Choroid plexus epithelial cell (primary cell): ENCODE measurements at regions not wholly inside any gene's neighbourhood (a gene's known extent, or its start where the extent isn't known, plus 50 kb on each side); places are given as distances from the start of the nearest gene placed in this dataset.

Source experiments
- DNase-seq: peaks from one replicate; pipeline ENCODE4 v3.0.0-alpha.2; 2010; ENCODE audit warnings: low read depth
- H3K4me3 ChIP-seq: 2 replicates; pipeline ENCODE4 v1.5.1; 2011; ENCODE audit warnings: low read depth, mild to moderate bottlenecking, control low read depth, low read length, moderate library complexity
- TF ChIP-seq, protein P1 (sequence below): conservative IDR thresholded peaks from 2 replicates; pipeline ENCODE4 v1.5.1; 2011; ENCODE audit warnings: low read depth, mild to moderate bottlenecking, control low read depth, inconsistent platforms, low read length, moderate library complexity

DNA sequence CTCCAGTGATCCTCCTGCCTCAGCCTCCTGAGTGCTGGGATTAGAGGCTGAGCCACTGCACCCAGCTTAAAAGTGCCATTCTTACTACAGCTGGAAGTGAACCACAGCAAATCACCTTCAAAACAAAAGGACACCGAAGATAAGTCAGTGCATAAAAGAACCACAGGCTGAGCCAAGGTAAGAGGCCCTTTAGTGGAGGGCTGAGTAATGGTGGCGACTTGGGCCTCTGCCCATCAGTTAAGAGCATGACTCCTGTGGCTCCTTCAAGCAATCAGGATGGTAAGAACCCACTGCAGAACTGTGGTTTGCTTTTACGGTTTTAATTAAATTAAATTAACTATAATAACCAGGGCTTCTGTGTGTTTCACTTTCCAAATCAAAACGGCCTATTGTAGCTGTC lies 75.1 kb downstream of the CTAGE1 start:
- DNase-seq: peak; percentile 65
- TF ChIP-seq, protein P1, sequence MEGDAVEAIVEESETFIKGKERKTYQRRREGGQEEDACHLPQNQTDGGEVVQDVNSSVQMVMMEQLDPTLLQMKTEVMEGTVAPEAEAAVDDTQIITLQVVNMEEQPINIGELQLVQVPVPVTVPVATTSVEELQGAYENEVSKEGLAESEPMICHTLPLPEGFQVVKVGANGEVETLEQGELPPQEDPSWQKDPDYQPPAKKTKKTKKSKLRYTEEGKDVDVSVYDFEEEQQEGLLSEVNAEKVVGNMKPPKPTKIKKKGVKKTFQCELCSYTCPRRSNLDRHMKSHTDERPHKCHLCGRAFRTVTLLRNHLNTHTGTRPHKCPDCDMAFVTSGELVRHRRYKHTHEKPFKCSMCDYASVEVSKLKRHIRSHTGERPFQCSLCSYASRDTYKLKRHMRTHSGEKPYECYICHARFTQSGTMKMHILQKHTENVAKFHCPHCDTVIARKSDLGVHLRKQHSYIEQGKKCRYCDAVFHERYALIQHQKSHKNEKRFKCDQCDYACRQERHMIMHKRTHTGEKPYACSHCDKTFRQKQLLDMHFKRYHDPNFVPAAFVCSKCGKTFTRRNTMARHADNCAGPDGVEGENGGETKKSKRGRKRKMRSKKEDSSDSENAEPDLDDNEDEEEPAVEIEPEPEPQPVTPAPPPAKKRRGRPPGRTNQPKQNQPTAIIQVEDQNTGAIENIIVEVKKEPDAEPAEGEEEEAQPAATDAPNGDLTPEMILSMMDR: no peak
- no peak overlapping the region for H3K4me3 ChIP-seq

DNA sequence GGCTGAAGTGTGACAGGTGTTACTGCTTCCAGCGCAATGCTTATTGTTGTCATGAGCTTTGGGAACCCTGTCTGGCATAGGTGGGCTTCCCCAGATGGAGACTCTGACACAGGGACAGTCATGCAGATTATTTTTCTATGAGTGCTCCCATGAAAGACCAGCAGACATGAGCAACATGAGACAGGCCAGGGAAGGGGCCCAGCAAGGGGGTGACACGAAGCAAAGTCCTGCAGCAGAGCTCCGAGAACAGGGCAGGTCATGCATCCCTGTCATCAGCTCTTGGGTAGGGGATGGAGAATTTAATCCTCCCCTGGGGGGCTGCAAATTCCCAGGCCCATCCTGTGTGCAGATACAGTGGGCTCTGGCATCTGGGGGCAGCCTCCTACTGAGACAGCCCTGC lies 77.4 kb downstream of the CTAGE1 start:
- H3K4me3 ChIP-seq: no peak overlapping the region
- no peak for DNase-seq
- TF ChIP-seq, protein P1: no peak

DNA sequence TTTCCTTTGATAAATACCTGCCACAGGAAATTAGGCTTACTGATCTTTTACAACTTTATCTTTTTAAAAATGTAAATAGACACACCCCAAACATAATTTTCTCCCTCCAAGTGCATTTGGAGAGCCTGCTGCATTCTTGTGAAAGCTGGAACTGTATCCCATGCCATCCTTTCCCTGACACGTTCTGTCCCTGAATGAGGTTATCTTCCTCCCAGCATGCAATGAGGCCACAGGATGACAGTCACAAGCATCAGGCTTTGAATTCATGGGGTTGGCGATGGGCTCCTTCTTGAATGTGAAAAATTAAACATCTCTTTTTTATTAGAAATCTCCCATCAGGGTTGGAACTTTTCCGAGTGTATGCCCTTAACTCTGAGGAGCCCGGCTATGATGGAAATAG lies 77.8 kb downstream of the CTAGE1 start:
- TF ChIP-seq, protein P1: no peak
- no peak for DNase-seq
- H3K4me3 ChIP-seq: no peak overlapping the region

DNA sequence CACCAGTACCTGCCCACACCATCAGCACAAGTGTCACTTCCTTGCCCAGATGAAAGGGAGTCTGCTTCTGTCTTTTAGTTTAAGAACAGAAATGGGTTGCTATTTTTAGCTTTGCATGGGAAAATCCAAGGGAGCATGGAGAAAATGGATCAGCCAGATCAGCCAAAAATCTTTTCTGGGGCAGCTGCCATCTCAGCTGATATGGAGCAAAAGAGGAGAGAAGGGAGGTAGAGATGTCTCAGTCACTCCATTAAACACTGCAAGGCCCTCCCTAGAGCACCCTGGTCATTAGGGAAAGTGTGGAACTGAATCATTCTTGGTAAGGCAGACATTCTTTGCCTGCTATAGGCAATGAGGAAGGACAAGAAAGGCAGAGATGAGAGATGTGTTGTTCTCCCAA lies 79.9 kb downstream of the CTAGE1 start:
- TF ChIP-seq, protein P1: no peak
- DNase-seq: no peak
- H3K4me3 ChIP-seq: no peak overlapping the region

DNA sequence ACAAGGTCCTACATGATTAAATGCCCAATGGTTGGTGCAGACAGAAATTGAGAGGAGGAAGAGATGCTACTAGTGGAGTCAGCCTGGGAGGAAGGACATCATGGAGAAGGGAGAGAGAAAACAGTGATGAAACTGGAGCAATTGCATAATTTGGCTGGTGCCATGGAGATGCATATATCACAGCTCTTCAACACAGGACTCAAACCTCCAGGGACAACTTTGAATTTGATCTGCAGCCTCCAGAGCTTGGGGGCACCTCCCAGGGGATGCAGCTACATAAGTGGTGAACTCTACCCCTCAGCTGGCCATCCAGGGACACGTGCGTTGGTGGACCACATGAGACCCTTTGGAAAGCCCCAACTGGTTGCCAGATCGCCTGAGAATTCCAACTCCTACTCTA lies 80.4 kb downstream of the CTAGE1 start:
- H3K4me3 ChIP-seq: no peak overlapping the region
- TF ChIP-seq, protein P1: no peak
- DNase-seq: peak; percentile 65

DNA sequence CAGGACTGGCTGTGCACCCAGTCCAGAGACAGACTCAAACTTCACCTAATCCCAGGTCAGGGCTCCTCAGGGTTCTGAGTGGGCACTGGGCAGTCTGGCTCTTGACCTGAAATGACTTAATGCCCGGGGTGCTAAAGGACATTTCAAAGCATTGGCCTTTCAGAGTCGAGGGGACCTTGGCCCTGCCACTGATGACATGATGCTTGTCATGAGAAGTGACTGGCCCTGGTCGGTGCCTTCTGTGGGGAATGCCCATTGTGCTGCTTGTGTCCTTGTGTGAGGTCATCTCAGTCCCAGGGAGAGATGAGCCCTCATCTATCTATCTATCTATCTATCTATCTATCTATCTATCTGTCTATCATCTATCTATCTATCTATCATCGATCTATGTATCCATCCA lies 81.3 kb downstream of the CTAGE1 start:
- no peak for DNase-seq
- TF ChIP-seq, protein P1: no peak
- no peak overlapping the region for H3K4me3 ChIP-seq

DNA sequence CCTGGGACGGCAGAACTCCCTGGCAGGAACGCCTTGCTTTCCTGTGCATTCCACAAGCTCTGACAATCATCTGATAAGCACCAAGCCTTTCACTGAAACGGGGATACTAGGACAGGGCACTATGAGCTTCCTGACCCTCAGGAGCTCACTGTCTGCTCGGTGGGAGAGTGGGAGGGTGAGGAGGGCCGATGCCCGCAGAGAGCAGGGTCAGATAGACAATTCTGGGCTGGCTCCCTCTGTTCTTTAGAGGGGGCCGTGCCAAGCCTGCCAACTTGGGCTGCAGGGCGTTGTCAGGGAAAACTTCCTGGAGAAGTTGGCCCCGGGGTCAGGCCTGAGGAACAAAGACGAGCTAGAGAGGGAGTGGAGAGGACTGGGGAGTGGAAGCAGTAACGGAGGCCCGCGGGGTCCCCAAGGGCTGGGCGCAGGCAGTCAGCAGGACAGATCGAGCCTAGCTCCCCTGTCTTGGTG lies 82.0 kb downstream of the CTAGE1 start:
- TF ChIP-seq, protein P1: no peak
- no peak overlapping the region for H3K4me3 ChIP-seq
- DNase-seq: no peak
